ENCODE measurements at regions not wholly inside any gene's neighbourhood (a gene's known extent, or its start where the extent isn't known, plus 50 kb on each side); places are given as distances from the start of the nearest gene placed in this dataset.

DNA sequence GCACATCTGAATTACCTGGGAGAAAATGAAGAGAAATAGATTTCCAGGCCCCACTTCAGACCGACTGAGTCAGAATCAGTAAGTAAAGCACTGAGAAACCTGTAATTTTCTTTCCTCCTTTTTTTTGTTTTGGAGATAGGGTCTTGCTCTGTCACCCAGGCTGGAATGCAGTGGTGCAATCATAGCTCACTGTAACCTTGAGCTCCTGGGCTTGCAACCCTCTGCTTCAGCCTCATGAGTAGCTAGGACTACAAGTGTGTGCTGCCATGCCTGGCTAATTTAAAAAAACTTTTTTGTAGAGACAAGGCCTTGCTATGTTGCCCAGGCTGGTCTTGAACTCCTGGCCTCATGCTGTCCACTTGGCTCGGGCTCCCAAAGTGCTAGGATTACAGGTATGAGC is 260.2 kb downstream of the STK31 start:
- H3K4me1 ChIP-seq (ENCODE audit: control insufficient read depth in 1 of 2, insufficient read depth in 2 of 2, low read depth in 1 of 2, low read length in 1 of 2): no peaks in the 10 kb centered on the region; a peak in 1 of 4 replicates
- H3K79me2 ChIP-seq (ENCODE audit: insufficient read depth): no peaks in the 10 kb centered on the region
- ChIA-PET POLR2A (no interaction called here), CTCF (interaction anchor here (0.7 to 1.1 kb wide), 3 partner anchors 10 to 1012 kb away, joined by 3 read pairs; no protein-coding TSS in a partner anchor)
- no peaks in the 10 kb centered on the region for H3K9me3 ChIP-seq
- no peak overlapping the region for H2AFZ ChIP-seq (ENCODE audit: low read depth)
- no peaks in the 10 kb centered on the region for H3F3A ChIP-seq (replicated peaks; ENCODE audit: insufficient read depth)
- no peak overlapping the region for H3K27ac ChIP-seq (ENCODE audit: low read depth in 2 of 2, low read length in 1 of 2)
- no peaks in the 10 kb centered on the region for H3K27me3 ChIP-seq (ENCODE audit: insufficient read depth)
- H3K36me3 ChIP-seq (replicated peaks in 1 of 2; ENCODE audit: control insufficient read depth in 1 of 2, insufficient read depth in 2 of 2, low read length in 1 of 2): no peaks in the 10 kb centered on the region
- H3K9me2 ChIP-seq: no peaks in the 10 kb centered on the region
- no peak overlapping the region for H3K4me2 ChIP-seq
- DNase-seq: no peak
- WGBS (ENCODE audit: low lambda C conversion rate): 40% methylated on average over 2 of the region's 2 CpGs
- H3K9ac ChIP-seq: no peak overlapping the region
- no peaks in the 10 kb centered on the region for H4K20me1 ChIP-seq (ENCODE audit: insufficient read depth)
- no peak overlapping the region for H3K4me3 ChIP-seq (ENCODE audit: low read depth in 2 of 2, low read length in 1 of 2)
- TF ChIP-seq EP300 (IDR thresholded peaks at IDR 0.05; ENCODE audit: borderline replicate concordance in 1 of 2, low read depth in 1 of 2, low read length in 1 of 2): no peak
- TF ChIP-seq, protein P1, sequence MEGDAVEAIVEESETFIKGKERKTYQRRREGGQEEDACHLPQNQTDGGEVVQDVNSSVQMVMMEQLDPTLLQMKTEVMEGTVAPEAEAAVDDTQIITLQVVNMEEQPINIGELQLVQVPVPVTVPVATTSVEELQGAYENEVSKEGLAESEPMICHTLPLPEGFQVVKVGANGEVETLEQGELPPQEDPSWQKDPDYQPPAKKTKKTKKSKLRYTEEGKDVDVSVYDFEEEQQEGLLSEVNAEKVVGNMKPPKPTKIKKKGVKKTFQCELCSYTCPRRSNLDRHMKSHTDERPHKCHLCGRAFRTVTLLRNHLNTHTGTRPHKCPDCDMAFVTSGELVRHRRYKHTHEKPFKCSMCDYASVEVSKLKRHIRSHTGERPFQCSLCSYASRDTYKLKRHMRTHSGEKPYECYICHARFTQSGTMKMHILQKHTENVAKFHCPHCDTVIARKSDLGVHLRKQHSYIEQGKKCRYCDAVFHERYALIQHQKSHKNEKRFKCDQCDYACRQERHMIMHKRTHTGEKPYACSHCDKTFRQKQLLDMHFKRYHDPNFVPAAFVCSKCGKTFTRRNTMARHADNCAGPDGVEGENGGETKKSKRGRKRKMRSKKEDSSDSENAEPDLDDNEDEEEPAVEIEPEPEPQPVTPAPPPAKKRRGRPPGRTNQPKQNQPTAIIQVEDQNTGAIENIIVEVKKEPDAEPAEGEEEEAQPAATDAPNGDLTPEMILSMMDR (IDR thresholded peaks at IDR 0.05): no peak
- TF ChIP-seq RFX5 (IDR thresholded peaks at IDR 0.05; ENCODE audit: low read length): no peak
- no peak for TF ChIP-seq FOSL2 (IDR thresholded peaks at IDR 0.05; ENCODE audit: borderline replicate concordance, low read depth)
- TF ChIP-seq CHD2 (IDR thresholded peaks at IDR 0.05; ENCODE audit: low read length, partially characterized antibody): no peak
- TF ChIP-seq, protein P2, sequence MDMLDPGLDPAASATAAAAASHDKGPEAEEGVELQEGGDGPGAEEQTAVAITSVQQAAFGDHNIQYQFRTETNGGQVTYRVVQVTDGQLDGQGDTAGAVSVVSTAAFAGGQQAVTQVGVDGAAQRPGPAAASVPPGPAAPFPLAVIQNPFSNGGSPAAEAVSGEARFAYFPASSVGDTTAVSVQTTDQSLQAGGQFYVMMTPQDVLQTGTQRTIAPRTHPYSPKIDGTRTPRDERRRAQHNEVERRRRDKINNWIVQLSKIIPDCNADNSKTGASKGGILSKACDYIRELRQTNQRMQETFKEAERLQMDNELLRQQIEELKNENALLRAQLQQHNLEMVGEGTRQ (IDR thresholded peaks at IDR 0.05; ENCODE audit: borderline replicate concordance, low read depth, low read length): no peak
- TF ChIP-seq TAF1 (IDR thresholded peaks at IDR 0.05; ENCODE audit: borderline replicate concordance, low read depth, low read length): no peak
- TF ChIP-seq RXRA (IDR thresholded peaks at IDR 0.05; ENCODE audit: borderline replicate concordance, low read depth): no peak
- no peak for TF ChIP-seq GATA2 (CRISPR knock-in tag; IDR thresholded peaks at IDR 0.05)
- TF ChIP-seq, protein P3, sequence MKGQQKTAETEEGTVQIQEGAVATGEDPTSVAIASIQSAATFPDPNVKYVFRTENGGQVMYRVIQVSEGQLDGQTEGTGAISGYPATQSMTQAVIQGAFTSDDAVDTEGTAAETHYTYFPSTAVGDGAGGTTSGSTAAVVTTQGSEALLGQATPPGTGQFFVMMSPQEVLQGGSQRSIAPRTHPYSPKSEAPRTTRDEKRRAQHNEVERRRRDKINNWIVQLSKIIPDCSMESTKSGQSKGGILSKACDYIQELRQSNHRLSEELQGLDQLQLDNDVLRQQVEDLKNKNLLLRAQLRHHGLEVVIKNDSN (IDR thresholded peaks at IDR 0.05; ENCODE audit: borderline replicate concordance, low read depth): no peak
- TF ChIP-seq, protein P4, sequence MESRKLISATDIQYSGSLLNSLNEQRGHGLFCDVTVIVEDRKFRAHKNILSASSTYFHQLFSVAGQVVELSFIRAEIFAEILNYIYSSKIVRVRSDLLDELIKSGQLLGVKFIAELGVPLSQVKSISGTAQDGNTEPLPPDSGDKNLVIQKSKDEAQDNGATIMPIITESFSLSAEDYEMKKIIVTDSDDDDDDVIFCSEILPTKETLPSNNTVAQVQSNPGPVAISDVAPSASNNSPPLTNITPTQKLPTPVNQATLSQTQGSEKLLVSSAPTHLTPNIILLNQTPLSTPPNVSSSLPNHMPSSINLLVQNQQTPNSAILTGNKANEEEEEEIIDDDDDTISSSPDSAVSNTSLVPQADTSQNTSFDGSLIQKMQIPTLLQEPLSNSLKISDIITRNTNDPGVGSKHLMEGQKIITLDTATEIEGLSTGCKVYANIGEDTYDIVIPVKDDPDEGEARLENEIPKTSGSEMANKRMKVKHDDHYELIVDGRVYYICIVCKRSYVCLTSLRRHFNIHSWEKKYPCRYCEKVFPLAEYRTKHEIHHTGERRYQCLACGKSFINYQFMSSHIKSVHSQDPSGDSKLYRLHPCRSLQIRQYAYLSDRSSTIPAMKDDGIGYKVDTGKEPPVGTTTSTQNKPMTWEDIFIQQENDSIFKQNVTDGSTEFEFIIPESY (IDR thresholded peaks at IDR 0.05; ENCODE audit: borderline replicate concordance, low read depth): no peak

Measured in SK-N-SH (cell line).